SK-N-SH treated with all-trans-retinoic acid at 6 μM for 48 hours (cell line): ENCODE measurements at regions not wholly inside any gene's neighbourhood (a gene's known extent, or its start where the extent isn't known, plus 50 kb on each side); places are given as distances from the start of the nearest gene placed in this dataset.

ENCODE experiments used
- BACH2 ChIP-seq: fragments of 250-450 bp; sonication (Bioruptor Pico); IDR thresholded peaks from 2 replicates; pipeline ENCODE4 v1.9.0; 2021; ENCODE audit warnings: mild to moderate bottlenecking, borderline replicate concordance
- CREB5 ChIP-seq: fragments of 250-450 bp; sonication (Bioruptor Pico); IDR thresholded peaks from 2 replicates; pipeline ENCODE4 v1.5.1; 2020; ENCODE audit warnings: low read depth, mild to moderate bottlenecking, moderate library complexity
- CSDC2 ChIP-seq: fragments of 250-450 bp; sonication (Bioruptor Pico); IDR thresholded peaks from 2 replicates; pipeline ENCODE4 v1.5.0; 2020; ENCODE audit warnings: mild to moderate bottlenecking, moderate library complexity
- CSRNP3 ChIP-seq: fragments of 250-450 bp; sonication (Bioruptor Pico); IDR thresholded peaks from 2 replicates; pipeline ENCODE4 v1.5.1; 2021; ENCODE audit warnings: mild to moderate bottlenecking, moderate library complexity
- ESRRG ChIP-seq: fragments of 250-450 bp; sonication (Bioruptor Pico); IDR thresholded peaks from 2 replicates; pipeline ENCODE4 v1.6.1; 2021; ENCODE audit warnings: mild to moderate bottlenecking
- GLIS3 ChIP-seq: fragments of 250-450 bp; sonication (Bioruptor Pico); IDR thresholded peaks from 2 replicates; pipeline ENCODE4 v1.5.0; 2020; ENCODE audit warnings: mild to moderate bottlenecking, moderate library complexity
- PATZ1 ChIP-seq: fragments of 250-450 bp; sonication (Bioruptor Pico); IDR thresholded peaks from 2 replicates; pipeline ENCODE4 v1.8.0; 2020; ENCODE audit warnings: mild to moderate bottlenecking, moderate library complexity, borderline replicate concordance
- POU6F1 ChIP-seq: fragments of 250-450 bp; sonication (Bioruptor Pico); IDR thresholded peaks from 2 replicates; pipeline ENCODE4 v1.8.0; 2021; ENCODE audit warnings: low read depth, mild to moderate bottlenecking, moderate library complexity, borderline replicate concordance
- RARB ChIP-seq: fragments of 250-450 bp; sonication (Bioruptor Pico); IDR thresholded peaks from 2 replicates; pipeline ENCODE4 v1.8.0; 2021; ENCODE audit warnings: mild to moderate bottlenecking, moderate library complexity
- SNAI2 ChIP-seq: fragments of 250-450 bp; sonication (Bioruptor Pico); IDR thresholded peaks from 2 replicates; pipeline ENCODE4 v1.5.0; 2020; ENCODE audit warnings: mild to moderate bottlenecking, moderate library complexity
- ZC3H10 ChIP-seq: fragments of 250-450 bp; sonication (Bioruptor Pico); IDR thresholded peaks from 2 replicates; pipeline ENCODE4 v1.5.1; 2021; ENCODE audit warnings: mild to moderate bottlenecking, moderate library complexity
- ZFP30 ChIP-seq: fragments of 450-650 bp; formaldehyde crosslinking; IDR thresholded peaks from 2 replicates; pipeline ENCODE4 v1.5.0; 2022; ENCODE audit warnings: mild to moderate bottlenecking, moderate library complexity
- ZNF565 ChIP-seq: fragments of 450-650 bp; formaldehyde crosslinking; conservative IDR thresholded peaks from 2 replicates; pipeline ENCODE4 v1.5.0; 2020; ENCODE audit warnings: low read depth, mild to moderate bottlenecking, moderate library complexity
- ZNF8 ChIP-seq: fragments of 450-650 bp; formaldehyde crosslinking; IDR thresholded peaks from 2 replicates; pipeline ENCODE4 v1.5.0; 2020; ENCODE audit warnings: mild to moderate bottlenecking, moderate library complexity

GRCh38 chr18:59996370-59996966 lies 96.7 kb downstream of the PMAIP1 start:
- no peak for TF ChIP-seq POU6F1 (CRISPR knock-in tag)
- TF ChIP-seq BACH2 (CRISPR knock-in tag), result no peak
- no peak for TF ChIP-seq ZNF565 (CRISPR knock-in tag)
- no peak for TF ChIP-seq GLIS3
- no peak for TF ChIP-seq PATZ1 (CRISPR knock-in tag)
- no peak for TF ChIP-seq CSDC2 (CRISPR knock-in tag)
- TF ChIP-seq ZFP30 (CRISPR knock-in tag), result no peak
- TF ChIP-seq SNAI2 (CRISPR knock-in tag), result no peak
- TF ChIP-seq CREB5 (CRISPR knock-in tag), result no peak
- no peak for TF ChIP-seq RARB (CRISPR knock-in tag)
- no peak for TF ChIP-seq ESRRG
- no peak for TF ChIP-seq ZNF8 (CRISPR knock-in tag)
- TF ChIP-seq CSRNP3 (CRISPR knock-in tag), result no peak
- no peak for TF ChIP-seq ZC3H10 (CRISPR knock-in tag)
